H1 (cell line): ENCODE measurements at regions not wholly inside any gene's neighbourhood (a gene's known extent, or its start where the extent isn't known, plus 50 kb on each side); places are given as distances from the start of the nearest gene placed in this dataset.

Source experiments
- CTCF ChIA-PET: fragments of 300-600 bp; sonication (Branson Sonifier 250); formaldehyde crosslinking; loops from one replicate; lab custom pipeline; 2021; ENCODE audit not compliant: partially characterized antibody; lab: Charles Lee
- POLR2A ChIA-PET: fragments of 300-600 bp; sonication (Branson Sonifier 250); formaldehyde crosslinking; loops from one replicate; lab custom pipeline; 2021; ENCODE audit warnings: inconsistent platforms; ENCODE audit not compliant: partially characterized antibody; lab: Charles Lee
- DNase-seq, 2 experiments: peaks; one replicate each; pipeline versions ENCODE4 v3.0.0 to v3.0.0-alpha.2; 2010 to 2022; ENCODE audit warnings: low spot score in 2 of 2, low read depth in 1 of 2, mixed read lengths in 1 of 2
- FAIRE-seq: peaks from 2 replicates; lab custom pipeline; 2011; peaks lifted over from hg19 to GRCh38; lab: Jason Lieb, UNC
- H2AFZ ChIP-seq: 2 replicates; pipeline ENCODE4 v1.8.1; 2012; ENCODE audit warnings: low read length, inconsistent platforms
- H2AK5ac ChIP-seq: 2 replicates; pipeline ENCODE4 v1.6.1; 2013; ENCODE audit warnings: low read depth, low read length
- H2BK120ac ChIP-seq: replicated peaks from 2 replicates; pipeline ENCODE3; 2013; ENCODE audit warnings: low read depth, low read length, inconsistent platforms
- H2BK12ac ChIP-seq: 2 replicates; pipeline ENCODE4 v1.6.1; 2013; ENCODE audit warnings: low read depth, low read length
- H2BK15ac ChIP-seq: 2 replicates; pipeline ENCODE4 v1.6.1; 2013; ENCODE audit warnings: low read length
- H2BK20ac ChIP-seq: 2 replicates; pipeline ENCODE4 v1.6.1; 2013; ENCODE audit warnings: low read length
- H2BK5ac ChIP-seq: 2 replicates; pipeline ENCODE4 v1.6.1; 2013; ENCODE audit warnings: low read depth, low read length
- H3K14ac ChIP-seq: 2 replicates; pipeline ENCODE4 v1.6.1; 2013; ENCODE audit warnings: inconsistent platforms; ENCODE audit not compliant: insufficient read length
- H3K18ac ChIP-seq: 2 replicates; pipeline ENCODE4 v1.6.1; 2013; ENCODE audit warnings: low read length; ENCODE audit errors: extremely low read depth
- H3K23ac ChIP-seq: 2 replicates; pipeline ENCODE4 v1.6.1; 2013; ENCODE audit warnings: inconsistent platforms; ENCODE audit not compliant: insufficient read length
- H3K23me2 ChIP-seq: 2 replicates; pipeline ENCODE4 v1.6.1; 2013; ENCODE audit warnings: low read depth, low read length
- H3K27ac ChIP-seq: 2 replicates; pipeline ENCODE4 v1.6.1; 2011; ENCODE audit warnings: low read depth, low read length, inconsistent platforms
- H3K27me3 ChIP-seq, 4 experiments: replicated peaks in 1 of 4; 1 replicate in 1 of 4; 2 replicates in 3 of 4; pipeline versions ENCODE4 v1.6.1 to v1.8.1; 2011 to 2013; ENCODE audit warnings: low read length in 3 of 4, mild to moderate bottlenecking in 3 of 4, inconsistent platforms in 2 of 4, mixed read lengths in 2 of 4, moderate library complexity in 1 of 4; ENCODE audit not compliant: control insufficient read depth in 3 of 4, insufficient read depth in 3 of 4; ENCODE audit errors: extremely low read depth in 1 of 4
- H3K36me3 ChIP-seq, 4 experiments: 2 replicates each; pipeline versions ENCODE4 v1.6.1 to v1.8.1; 2011 to 2013; ENCODE audit warnings: mild to moderate bottlenecking in 4 of 4, low read length in 3 of 4, moderate library complexity in 2 of 4, control low read depth in 1 of 4, inconsistent platforms in 1 of 4; ENCODE audit not compliant: insufficient read depth in 4 of 4, control insufficient read depth in 2 of 4
- H3K4ac ChIP-seq: replicated peaks from 2 replicates; pipeline ENCODE3; 2013; ENCODE audit warnings: low read length, low read depth, mixed read lengths, inconsistent platforms; ENCODE audit not compliant: insufficient read length
- H3K4me1 ChIP-seq, 4 experiments: replicated peaks in 1 of 4; 1 replicate in 1 of 4; 2 replicates in 3 of 4; pipeline versions ENCODE4 v1.6.1 to v1.8.1; 2011 to 2013; ENCODE audit warnings: low read length in 3 of 4, inconsistent platforms in 2 of 4, mixed read lengths in 1 of 4; ENCODE audit not compliant: insufficient read depth in 4 of 4, control insufficient read depth in 3 of 4
- H3K4me2 ChIP-seq, 2 experiments: 2 replicates each; pipeline versions ENCODE4 v1.6.1 to v1.8.1; 2011 to 2013; ENCODE audit warnings: low read depth in 2 of 2, low read length in 2 of 2, control low read depth in 1 of 2, inconsistent platforms in 1 of 2, mild to moderate bottlenecking in 1 of 2; ENCODE audit not compliant: insufficient read depth in 1 of 2
- H3K4me3 ChIP-seq, 4 experiments: fragments of 200-600, 300-600 bp in 1 of 4; sonication (generic), shearing (Covaris generic), sonication (Bioruptor Twin) in 1 of 4; 2 replicates each; pipeline versions ENCODE4 v1.5.1 to v1.8.1; 2011 to 2016; ENCODE audit warnings: low read length in 4 of 4, low read depth in 3 of 4, control low read depth in 2 of 4, inconsistent platforms in 2 of 4, mild to moderate bottlenecking in 2 of 4, mixed read lengths in 1 of 4, moderate library complexity in 1 of 4; ENCODE audit not compliant: insufficient read depth in 2 of 4; ENCODE audit errors: extremely low read depth in 1 of 4
- H3K56ac ChIP-seq: replicated peaks from 2 replicates; pipeline ENCODE3; 2013; ENCODE audit warnings: low read depth, mild to moderate bottlenecking, mixed read lengths, low read length, inconsistent platforms; ENCODE audit not compliant: insufficient read length
- H3K79me1 ChIP-seq: 2 replicates; pipeline ENCODE4 v1.6.1; 2013; ENCODE audit warnings: low read depth, low read length, control low read depth
- H3K79me2 ChIP-seq, 2 experiments: 2 replicates each; pipeline versions ENCODE4 v1.6.1 to v1.8.1; 2012 to 2013; ENCODE audit warnings: low read length in 2 of 2, mild to moderate bottlenecking in 2 of 2, inconsistent platforms in 1 of 2; ENCODE audit not compliant: insufficient read depth in 2 of 2, control insufficient read depth in 1 of 2
- H3K9ac ChIP-seq, 4 experiments: replicated peaks in 1 of 4; 1 replicate in 1 of 4; 2 replicates in 3 of 4; pipeline versions ENCODE4 v1.6.1 to v1.8.1; 2011 to 2013; ENCODE audit warnings: low read depth in 3 of 4, low read length in 3 of 4, control low read depth in 2 of 4, mild to moderate bottlenecking in 2 of 4, moderate library complexity in 2 of 4, inconsistent platforms in 1 of 4; ENCODE audit errors: extremely low read depth in 1 of 4
- H3K9me3 ChIP-seq, 2 experiments: 2 replicates each; pipeline versions ENCODE4 v1.6.1 to v1.8.1; 2012 to 2013; ENCODE audit warnings: mild to moderate bottlenecking in 2 of 2, moderate library complexity in 2 of 2, control low read depth in 1 of 2, inconsistent platforms in 1 of 2, low read depth in 1 of 2, low read length in 1 of 2, mixed read lengths in 1 of 2; ENCODE audit not compliant: insufficient read depth in 2 of 2
- H4K20me1 ChIP-seq, 2 experiments: replicated peaks in 1 of 2; 2 replicates each; pipeline versions ENCODE3 to v1.8.1; 2011 to 2013; ENCODE audit warnings: inconsistent platforms in 2 of 2, low read length in 2 of 2, mild to moderate bottlenecking in 1 of 2; ENCODE audit not compliant: insufficient read depth in 2 of 2, control insufficient read depth in 1 of 2
- H4K5ac ChIP-seq: 2 replicates; pipeline ENCODE4 v1.6.1; 2013; ENCODE audit warnings: low read length, low read depth, mixed read lengths, inconsistent platforms; ENCODE audit not compliant: insufficient read length
- H4K8ac ChIP-seq: 2 replicates; pipeline ENCODE4 v1.8.0; 2013; ENCODE audit warnings: mild to moderate bottlenecking, moderate library complexity, low read length, inconsistent platforms; ENCODE audit not compliant: insufficient read depth; ENCODE audit errors: extremely low read depth
- H4K91ac ChIP-seq: replicated peaks from 2 replicates; pipeline ENCODE3; 2013; ENCODE audit warnings: low read length, mixed read lengths, inconsistent platforms; ENCODE audit not compliant: insufficient read length
- BRCA1 ChIP-seq: IDR thresholded peaks from 2 replicates; pipeline ENCODE4 v1.6.1; 2012; ENCODE audit warnings: low read depth, low read length, improper control_type of control experiment
- GTF2F1 ChIP-seq: IDR thresholded peaks from 2 replicates; pipeline ENCODE4 v1.6.1; 2012; ENCODE audit warnings: low read depth, low read length, improper control_type of control experiment, borderline replicate concordance
- KDM1A ChIP-seq: fragments of 200-600, 300-600 bp; sonication (generic); IDR thresholded peaks from 2 replicates; pipeline ENCODE4 v1.7.1; 2016; ENCODE audit warnings: mild to moderate bottlenecking, low read length, borderline replicate concordance
- KDM5A ChIP-seq: fragments of 200-600 bp; IDR thresholded peaks from 2 replicates; pipeline ENCODE4 v1.7.1; 2012; ENCODE audit warnings: mild to moderate bottlenecking, low read length, inconsistent platforms, mixed read lengths
- MAFK ChIP-seq: IDR thresholded peaks from 2 replicates; pipeline ENCODE4 v1.6.1; 2012; ENCODE audit warnings: low read depth, mild to moderate bottlenecking, improper control_type of control experiment, low read length
- RFX5 ChIP-seq: IDR thresholded peaks from 2 replicates; pipeline ENCODE4 v1.6.1; 2011; ENCODE audit warnings: low read depth, low read length, improper control_type of control experiment, borderline replicate concordance
- SIN3A ChIP-seq, 2 experiments: IDR thresholded peaks in 1 of 2; conservative IDR thresholded peaks in 1 of 2; 2 replicates each; pipeline ENCODE4 v1.6.1; 2011 to 2012; ENCODE audit warnings: low read length in 2 of 2, improper control_type of control experiment in 1 of 2, low read depth in 1 of 2, mild to moderate bottlenecking in 1 of 2
- TAF7 ChIP-seq: optimal IDR thresholded peaks from 2 replicates; pipeline ENCODE3; 2011; ENCODE audit warnings: low read depth, mild to moderate bottlenecking, inconsistent platforms, low read length, moderate library complexity, borderline replicate concordance
- TBP ChIP-seq: IDR thresholded peaks from 2 replicates; pipeline ENCODE4 v1.6.1; 2011; ENCODE audit warnings: low read depth, low read length, improper control_type of control experiment
- TEAD4 ChIP-seq: IDR thresholded peaks from 2 replicates; pipeline ENCODE4 v1.6.1; 2012; ENCODE audit warnings: low read depth, low read length, inconsistent platforms, mixed read lengths
- WGBS, 2 experiments: shearing (Covaris generic) in 1 of 2; methylation state at CpG; one replicate each; pipeline versions ENCODE4 v1.1.6 to v1.1.7; 2013 to 2015; ENCODE audit warnings: low lambda C conversion rate in 2 of 2, mixed read lengths in 2 of 2, inconsistent platforms in 1 of 2, low coverage in 1 of 2, missing lambda C conversion rate in 1 of 2; ENCODE audit not compliant: insufficient replicate concordance in 2 of 2, insufficient coverage in 1 of 2, insufficient read length in 1 of 2; ENCODE audit errors: extremely low coverage in 1 of 2, missing lambda C conversion rate in 1 of 2; 5-methylcytosine and 5-hydroxymethylcytosine counted together
- TF ChIP-seq, protein P1 (sequence below): IDR thresholded peaks from 2 replicates; pipeline ENCODE4 v1.6.1; 2012; ENCODE audit warnings: inconsistent platforms
- TF ChIP-seq, protein P2 (sequence below), 3 experiments: IDR thresholded peaks; 1 replicate in 2 of 3; 2 replicates in 1 of 3; pipeline versions ENCODE4 v1.5.1 to v1.6.1; 2011; ENCODE audit warnings: low read length in 3 of 3, mild to moderate bottlenecking in 3 of 3, inconsistent platforms in 2 of 3, low read depth in 1 of 3, moderate library complexity in 1 of 3; ENCODE audit not compliant: insufficient read depth in 1 of 3; ENCODE audit errors: control extremely low read depth in 1 of 3

DNA sequence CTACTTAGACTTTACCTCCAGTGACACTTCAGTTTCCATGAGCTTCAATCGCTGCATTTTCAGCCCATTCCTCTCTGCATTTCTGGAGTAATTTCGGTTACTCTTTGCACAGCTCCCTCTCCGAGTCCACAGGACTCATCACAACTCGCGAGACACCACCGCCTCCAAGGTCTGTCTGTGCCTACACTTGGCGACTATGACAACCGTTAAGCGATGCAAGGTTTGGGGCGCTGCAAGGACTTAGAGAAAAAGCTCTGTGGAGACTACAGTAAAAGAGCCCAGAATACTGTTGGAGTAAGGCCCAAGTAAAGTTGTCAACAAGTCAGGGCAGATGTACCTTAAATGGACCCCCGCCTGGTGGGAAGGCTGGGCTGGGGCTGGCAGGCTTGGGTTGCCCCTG, 95.7 kb upstream of the RPS6KA2 start:
- Histone ChIP-seq H3K4me3 (no peak overlapping the region), H2AFZ (no peak overlapping the region), H3K9ac (no peak overlapping the region), H3K4me1 (no peaks in the 10 kb centered on the region; a peak in 1 of 7 replicates), H4K20me1 (no peaks in the 10 kb centered on the region), H3K27ac (no peak overlapping the region), H4K5ac (no peak overlapping the region), H3K27me3 (no peaks in the 10 kb centered on the region), H2AK5ac (no peak overlapping the region), H2BK15ac (no peak overlapping the region), H4K91ac (no peak overlapping the region), H3K23me2 (no peaks in the 10 kb centered on the region), H2BK120ac (no peak overlapping the region), H3K79me1 (0 out of 2 replicates have a peak, but pooled peaks cover 2% of the 10 kb centered on the region), H2BK20ac (no peak overlapping the region), H3K4me2 (no peak overlapping the region), H4K8ac (0 out of 2 replicates have a peak overlapping the region, but pooled peaks have one; percentile 14), H3K18ac (no peak overlapping the region), H2BK5ac (no peak overlapping the region), H3K36me3 (no peaks in the 10 kb centered on the region), H3K56ac (no peak overlapping the region), H2BK12ac (no peak overlapping the region), H3K79me2 (no peaks in the 10 kb centered on the region), H3K9me3 (no peaks in the 10 kb centered on the region), H3K23ac (no peak overlapping the region), H3K14ac (no peak overlapping the region), H3K4ac (no peak overlapping the region)
- FAIRE-seq (no peak), DNase-seq (no peak)
- POLR2A ChIA-PET, result no interaction called here
- 94% methylated on average over 11 of the region's 11 CpGs; no CpG with 5 or more reads in 1 of the 2 experiments for WGBS, 2 experiments
- CTCF ChIA-PET, result interaction anchor here (0.6 to 1.8 kb wide), 5 partner anchors 8 to 24 kb away, joined by 3 to 6 read pairs (median 4); no protein-coding TSS in a partner anchor
- TF ChIP-seq BRCA1 (no peak), KDM1A (no peak), RFX5 (no peak), GTF2F1 (no peak), KDM5A (no peak), TAF7 (no peak), TBP (no peak), TEAD4 (no peak), MAFK (no peak), SIN3A (conservative IDR thresholded peaks at IDR 0.05 in 1 of 2, IDR thresholded peaks at IDR 0.05 in 1 of 2; ENCODE audit: low read depth in 1 of 2, low read length in 2 of 2) (no peak)
- TF ChIP-seq, protein P1, sequence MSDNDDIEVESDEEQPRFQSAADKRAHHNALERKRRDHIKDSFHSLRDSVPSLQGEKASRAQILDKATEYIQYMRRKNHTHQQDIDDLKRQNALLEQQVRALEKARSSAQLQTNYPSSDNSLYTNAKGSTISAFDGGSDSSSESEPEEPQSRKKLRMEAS, result no peak
- TF ChIP-seq, protein P2, sequence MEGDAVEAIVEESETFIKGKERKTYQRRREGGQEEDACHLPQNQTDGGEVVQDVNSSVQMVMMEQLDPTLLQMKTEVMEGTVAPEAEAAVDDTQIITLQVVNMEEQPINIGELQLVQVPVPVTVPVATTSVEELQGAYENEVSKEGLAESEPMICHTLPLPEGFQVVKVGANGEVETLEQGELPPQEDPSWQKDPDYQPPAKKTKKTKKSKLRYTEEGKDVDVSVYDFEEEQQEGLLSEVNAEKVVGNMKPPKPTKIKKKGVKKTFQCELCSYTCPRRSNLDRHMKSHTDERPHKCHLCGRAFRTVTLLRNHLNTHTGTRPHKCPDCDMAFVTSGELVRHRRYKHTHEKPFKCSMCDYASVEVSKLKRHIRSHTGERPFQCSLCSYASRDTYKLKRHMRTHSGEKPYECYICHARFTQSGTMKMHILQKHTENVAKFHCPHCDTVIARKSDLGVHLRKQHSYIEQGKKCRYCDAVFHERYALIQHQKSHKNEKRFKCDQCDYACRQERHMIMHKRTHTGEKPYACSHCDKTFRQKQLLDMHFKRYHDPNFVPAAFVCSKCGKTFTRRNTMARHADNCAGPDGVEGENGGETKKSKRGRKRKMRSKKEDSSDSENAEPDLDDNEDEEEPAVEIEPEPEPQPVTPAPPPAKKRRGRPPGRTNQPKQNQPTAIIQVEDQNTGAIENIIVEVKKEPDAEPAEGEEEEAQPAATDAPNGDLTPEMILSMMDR (IDR thresholded peaks at IDR 0.05; ENCODE audit: control extremely low read depth in 1 of 3, insufficient read depth in 1 of 3, low read depth in 1 of 3, low read length in 3 of 3), result no peak
